H1 (cell line): ENCODE measurements at regions not wholly inside any gene's neighbourhood (a gene's known extent, or its start where the extent isn't known, plus 50 kb on each side); places are given as distances from the start of the nearest gene placed in this dataset.

Source experiments
- CTCF ChIA-PET: fragments of 300-600 bp; sonication (Branson Sonifier 250); formaldehyde crosslinking; loops from one replicate; lab custom pipeline; 2021; ENCODE audit not compliant: partially characterized antibody; lab: Charles Lee
- POLR2A ChIA-PET: fragments of 300-600 bp; sonication (Branson Sonifier 250); formaldehyde crosslinking; loops from one replicate; lab custom pipeline; 2021; ENCODE audit warnings: inconsistent platforms; ENCODE audit not compliant: partially characterized antibody; lab: Charles Lee
- DNase-seq, 2 experiments: peaks; one replicate each; pipeline versions ENCODE4 v3.0.0 to v3.0.0-alpha.2; 2010 to 2022; ENCODE audit warnings: low spot score in 2 of 2, low read depth in 1 of 2, mixed read lengths in 1 of 2
- FAIRE-seq: peaks from 2 replicates; lab custom pipeline; 2011; peaks lifted over from hg19 to GRCh38; lab: Jason Lieb, UNC
- H2AFZ ChIP-seq: 2 replicates; pipeline ENCODE4 v1.8.1; 2012; ENCODE audit warnings: low read length, inconsistent platforms
- H2AK5ac ChIP-seq: 2 replicates; pipeline ENCODE4 v1.6.1; 2013; ENCODE audit warnings: low read depth, low read length
- H2BK120ac ChIP-seq: replicated peaks from 2 replicates; pipeline ENCODE3; 2013; ENCODE audit warnings: low read depth, low read length, inconsistent platforms
- H2BK12ac ChIP-seq: 2 replicates; pipeline ENCODE4 v1.6.1; 2013; ENCODE audit warnings: low read depth, low read length
- H2BK15ac ChIP-seq: 2 replicates; pipeline ENCODE4 v1.6.1; 2013; ENCODE audit warnings: low read length
- H2BK20ac ChIP-seq: 2 replicates; pipeline ENCODE4 v1.6.1; 2013; ENCODE audit warnings: low read length
- H2BK5ac ChIP-seq: 2 replicates; pipeline ENCODE4 v1.6.1; 2013; ENCODE audit warnings: low read depth, low read length
- H3K14ac ChIP-seq: 2 replicates; pipeline ENCODE4 v1.6.1; 2013; ENCODE audit warnings: inconsistent platforms; ENCODE audit not compliant: insufficient read length
- H3K18ac ChIP-seq: 2 replicates; pipeline ENCODE4 v1.6.1; 2013; ENCODE audit warnings: low read length; ENCODE audit errors: extremely low read depth
- H3K23ac ChIP-seq: 2 replicates; pipeline ENCODE4 v1.6.1; 2013; ENCODE audit warnings: inconsistent platforms; ENCODE audit not compliant: insufficient read length
- H3K23me2 ChIP-seq: 2 replicates; pipeline ENCODE4 v1.6.1; 2013; ENCODE audit warnings: low read depth, low read length
- H3K27ac ChIP-seq: 2 replicates; pipeline ENCODE4 v1.6.1; 2011; ENCODE audit warnings: low read depth, low read length, inconsistent platforms
- H3K27me3 ChIP-seq, 4 experiments: replicated peaks in 1 of 4; 1 replicate in 1 of 4; 2 replicates in 3 of 4; pipeline versions ENCODE4 v1.6.1 to v1.8.1; 2011 to 2013; ENCODE audit warnings: low read length in 3 of 4, mild to moderate bottlenecking in 3 of 4, inconsistent platforms in 2 of 4, mixed read lengths in 2 of 4, moderate library complexity in 1 of 4; ENCODE audit not compliant: control insufficient read depth in 3 of 4, insufficient read depth in 3 of 4; ENCODE audit errors: extremely low read depth in 1 of 4
- H3K36me3 ChIP-seq, 4 experiments: 2 replicates each; pipeline versions ENCODE4 v1.6.1 to v1.8.1; 2011 to 2013; ENCODE audit warnings: mild to moderate bottlenecking in 4 of 4, low read length in 3 of 4, moderate library complexity in 2 of 4, control low read depth in 1 of 4, inconsistent platforms in 1 of 4; ENCODE audit not compliant: insufficient read depth in 4 of 4, control insufficient read depth in 2 of 4
- H3K4ac ChIP-seq: replicated peaks from 2 replicates; pipeline ENCODE3; 2013; ENCODE audit warnings: low read length, low read depth, mixed read lengths, inconsistent platforms; ENCODE audit not compliant: insufficient read length
- H3K4me1 ChIP-seq, 4 experiments: replicated peaks in 1 of 4; 1 replicate in 1 of 4; 2 replicates in 3 of 4; pipeline versions ENCODE4 v1.6.1 to v1.8.1; 2011 to 2013; ENCODE audit warnings: low read length in 3 of 4, inconsistent platforms in 2 of 4, mixed read lengths in 1 of 4; ENCODE audit not compliant: insufficient read depth in 4 of 4, control insufficient read depth in 3 of 4
- H3K4me2 ChIP-seq, 2 experiments: 2 replicates each; pipeline versions ENCODE4 v1.6.1 to v1.8.1; 2011 to 2013; ENCODE audit warnings: low read depth in 2 of 2, low read length in 2 of 2, control low read depth in 1 of 2, inconsistent platforms in 1 of 2, mild to moderate bottlenecking in 1 of 2; ENCODE audit not compliant: insufficient read depth in 1 of 2
- H3K4me3 ChIP-seq, 4 experiments: fragments of 200-600, 300-600 bp in 1 of 4; sonication (generic), shearing (Covaris generic), sonication (Bioruptor Twin) in 1 of 4; 2 replicates each; pipeline versions ENCODE4 v1.5.1 to v1.8.1; 2011 to 2016; ENCODE audit warnings: low read length in 4 of 4, low read depth in 3 of 4, control low read depth in 2 of 4, inconsistent platforms in 2 of 4, mild to moderate bottlenecking in 2 of 4, mixed read lengths in 1 of 4, moderate library complexity in 1 of 4; ENCODE audit not compliant: insufficient read depth in 2 of 4; ENCODE audit errors: extremely low read depth in 1 of 4
- H3K56ac ChIP-seq: replicated peaks from 2 replicates; pipeline ENCODE3; 2013; ENCODE audit warnings: low read depth, mild to moderate bottlenecking, mixed read lengths, low read length, inconsistent platforms; ENCODE audit not compliant: insufficient read length
- H3K79me1 ChIP-seq: 2 replicates; pipeline ENCODE4 v1.6.1; 2013; ENCODE audit warnings: low read depth, low read length, control low read depth
- H3K79me2 ChIP-seq, 2 experiments: 2 replicates each; pipeline versions ENCODE4 v1.6.1 to v1.8.1; 2012 to 2013; ENCODE audit warnings: low read length in 2 of 2, mild to moderate bottlenecking in 2 of 2, inconsistent platforms in 1 of 2; ENCODE audit not compliant: insufficient read depth in 2 of 2, control insufficient read depth in 1 of 2
- H3K9ac ChIP-seq, 4 experiments: replicated peaks in 1 of 4; 1 replicate in 1 of 4; 2 replicates in 3 of 4; pipeline versions ENCODE4 v1.6.1 to v1.8.1; 2011 to 2013; ENCODE audit warnings: low read depth in 3 of 4, low read length in 3 of 4, control low read depth in 2 of 4, mild to moderate bottlenecking in 2 of 4, moderate library complexity in 2 of 4, inconsistent platforms in 1 of 4; ENCODE audit errors: extremely low read depth in 1 of 4
- H3K9me3 ChIP-seq, 2 experiments: 2 replicates each; pipeline versions ENCODE4 v1.6.1 to v1.8.1; 2012 to 2013; ENCODE audit warnings: mild to moderate bottlenecking in 2 of 2, moderate library complexity in 2 of 2, control low read depth in 1 of 2, inconsistent platforms in 1 of 2, low read depth in 1 of 2, low read length in 1 of 2, mixed read lengths in 1 of 2; ENCODE audit not compliant: insufficient read depth in 2 of 2
- H4K20me1 ChIP-seq, 2 experiments: replicated peaks in 1 of 2; 2 replicates each; pipeline versions ENCODE3 to v1.8.1; 2011 to 2013; ENCODE audit warnings: inconsistent platforms in 2 of 2, low read length in 2 of 2, mild to moderate bottlenecking in 1 of 2; ENCODE audit not compliant: insufficient read depth in 2 of 2, control insufficient read depth in 1 of 2
- H4K5ac ChIP-seq: 2 replicates; pipeline ENCODE4 v1.6.1; 2013; ENCODE audit warnings: low read length, low read depth, mixed read lengths, inconsistent platforms; ENCODE audit not compliant: insufficient read length
- H4K8ac ChIP-seq: 2 replicates; pipeline ENCODE4 v1.8.0; 2013; ENCODE audit warnings: mild to moderate bottlenecking, moderate library complexity, low read length, inconsistent platforms; ENCODE audit not compliant: insufficient read depth; ENCODE audit errors: extremely low read depth
- H4K91ac ChIP-seq: replicated peaks from 2 replicates; pipeline ENCODE3; 2013; ENCODE audit warnings: low read length, mixed read lengths, inconsistent platforms; ENCODE audit not compliant: insufficient read length
- ASH2L ChIP-seq: fragments of 200-600, 300-600 bp; sonication (generic); IDR thresholded peaks from one replicate; pipeline ENCODE4 v1.7.1; 2017; ENCODE audit warnings: low read length
- MAFK ChIP-seq: IDR thresholded peaks from 2 replicates; pipeline ENCODE4 v1.6.1; 2012; ENCODE audit warnings: low read depth, mild to moderate bottlenecking, improper control_type of control experiment, low read length
- RFX5 ChIP-seq: IDR thresholded peaks from 2 replicates; pipeline ENCODE4 v1.6.1; 2011; ENCODE audit warnings: low read depth, low read length, improper control_type of control experiment, borderline replicate concordance
- WGBS, 2 experiments: shearing (Covaris generic) in 1 of 2; methylation state at CpG; one replicate each; pipeline versions ENCODE4 v1.1.6 to v1.1.7; 2013 to 2015; ENCODE audit warnings: low lambda C conversion rate in 2 of 2, mixed read lengths in 2 of 2, inconsistent platforms in 1 of 2, low coverage in 1 of 2, missing lambda C conversion rate in 1 of 2; ENCODE audit not compliant: insufficient replicate concordance in 2 of 2, insufficient coverage in 1 of 2, insufficient read length in 1 of 2; ENCODE audit errors: extremely low coverage in 1 of 2, missing lambda C conversion rate in 1 of 2; 5-methylcytosine and 5-hydroxymethylcytosine counted together

GRCh38 chr2:51855683-51856082 is 823.8 kb upstream of the NRXN1 start:
- H3K14ac ChIP-seq = no peak overlapping the region
- no peak overlapping the region for H3K4me3 ChIP-seq
- H3K9me3 ChIP-seq = no peaks in the 10 kb centered on the region
- H2BK5ac ChIP-seq = no peak overlapping the region
- no peak overlapping the region for H2BK15ac ChIP-seq
- no peak overlapping the region for H2AFZ ChIP-seq
- H2BK12ac ChIP-seq = no peak overlapping the region
- no peaks in the 10 kb centered on the region for H4K20me1 ChIP-seq
- CTCF ChIA-PET = no interaction called here
- no peaks in the 10 kb centered on the region for H3K79me1 ChIP-seq
- no peaks in the 10 kb centered on the region for H3K4me1 ChIP-seq
- H3K27me3 ChIP-seq = no peaks in the 10 kb centered on the region
- H3K23ac ChIP-seq = no peak overlapping the region
- H3K4ac ChIP-seq = no peak overlapping the region
- H3K4me2 ChIP-seq = no peak overlapping the region
- no peak overlapping the region for H4K91ac ChIP-seq
- no peak overlapping the region for H2AK5ac ChIP-seq
- no peak overlapping the region for H3K27ac ChIP-seq
- H3K9ac ChIP-seq = no peak overlapping the region
- no peak overlapping the region for H4K8ac ChIP-seq
- H3K23me2 ChIP-seq = no peaks in the 10 kb centered on the region
- H2BK20ac ChIP-seq = no peak overlapping the region
- H3K36me3 ChIP-seq = no peaks in the 10 kb centered on the region
- H4K5ac ChIP-seq = no peak overlapping the region
- no peak for FAIRE-seq
- no peak overlapping the region for H3K18ac ChIP-seq
- no peaks in the 10 kb centered on the region for H3K79me2 ChIP-seq
- 96% methylated on average over 1 of the region's 1 CpG; no CpG with 5 or more reads in 1 of the 2 experiments for WGBS, 2 experiments
- TF ChIP-seq RFX5 (no peak), ASH2L (no peak), MAFK (peak; percentile 74; the same call in 1 of the 2 replicates)
- TF ChIP-seq, all 59 proteins: peak for 1
- no peak for DNase-seq
- H2BK120ac ChIP-seq = no peak overlapping the region
- POLR2A ChIA-PET = no interaction called here
- H3K56ac ChIP-seq = no peak overlapping the region
